ENCODE measurements at regions not wholly inside any gene's neighbourhood (a gene's known extent, or its start where the extent isn't known, plus 50 kb on each side); places are given as distances from the start of the nearest gene placed in this dataset.

DNA sequence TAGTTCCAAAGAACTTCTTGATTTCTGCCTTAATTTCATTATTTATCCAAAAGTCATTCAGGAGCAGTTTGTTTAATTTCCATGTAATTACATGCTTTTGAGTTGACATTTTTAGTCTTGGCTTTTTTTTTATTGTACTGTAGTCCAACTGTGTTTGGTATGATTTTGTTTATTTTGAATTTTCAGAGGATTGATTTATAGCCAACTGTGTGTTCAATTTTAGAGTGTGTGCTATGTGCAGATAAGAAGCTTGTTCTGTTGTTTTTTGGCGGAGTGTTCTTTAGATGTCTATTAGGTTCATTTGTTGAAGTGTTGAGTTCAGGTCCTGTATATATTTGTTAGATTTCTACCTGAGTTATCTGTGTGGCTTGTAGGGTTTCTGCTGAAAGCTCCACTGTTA is 533.6 kb downstream of the TRAM1L1 start:
- Histone ChIP-seq H3K9me3 (no peaks in the 10 kb centered on the region), H3K27me3 (no peaks in the 10 kb centered on the region), H3K36me3 (ENCODE audit: low read depth, missing control alignments) (no peaks in the 10 kb centered on the region), H3K4me3 (no peak overlapping the region), H3K4me1 (no peaks in the 10 kb centered on the region), H3K27ac (no peak overlapping the region)
- TF ChIP-seq POLR2A (IDR thresholded peaks at IDR 0.05): no peak
- TF ChIP-seq, protein P1, sequence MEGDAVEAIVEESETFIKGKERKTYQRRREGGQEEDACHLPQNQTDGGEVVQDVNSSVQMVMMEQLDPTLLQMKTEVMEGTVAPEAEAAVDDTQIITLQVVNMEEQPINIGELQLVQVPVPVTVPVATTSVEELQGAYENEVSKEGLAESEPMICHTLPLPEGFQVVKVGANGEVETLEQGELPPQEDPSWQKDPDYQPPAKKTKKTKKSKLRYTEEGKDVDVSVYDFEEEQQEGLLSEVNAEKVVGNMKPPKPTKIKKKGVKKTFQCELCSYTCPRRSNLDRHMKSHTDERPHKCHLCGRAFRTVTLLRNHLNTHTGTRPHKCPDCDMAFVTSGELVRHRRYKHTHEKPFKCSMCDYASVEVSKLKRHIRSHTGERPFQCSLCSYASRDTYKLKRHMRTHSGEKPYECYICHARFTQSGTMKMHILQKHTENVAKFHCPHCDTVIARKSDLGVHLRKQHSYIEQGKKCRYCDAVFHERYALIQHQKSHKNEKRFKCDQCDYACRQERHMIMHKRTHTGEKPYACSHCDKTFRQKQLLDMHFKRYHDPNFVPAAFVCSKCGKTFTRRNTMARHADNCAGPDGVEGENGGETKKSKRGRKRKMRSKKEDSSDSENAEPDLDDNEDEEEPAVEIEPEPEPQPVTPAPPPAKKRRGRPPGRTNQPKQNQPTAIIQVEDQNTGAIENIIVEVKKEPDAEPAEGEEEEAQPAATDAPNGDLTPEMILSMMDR (IDR thresholded peaks at IDR 0.05): no peak
- 66 to 79% methylated on average over 1 of the region's 1 CpG for WGBS, 2 donors
- no peak for DNase-seq
- intact Hi-C loops (cut with DNase I; ENCODE audit: low total_unique reads): no loop called here

DNA sequence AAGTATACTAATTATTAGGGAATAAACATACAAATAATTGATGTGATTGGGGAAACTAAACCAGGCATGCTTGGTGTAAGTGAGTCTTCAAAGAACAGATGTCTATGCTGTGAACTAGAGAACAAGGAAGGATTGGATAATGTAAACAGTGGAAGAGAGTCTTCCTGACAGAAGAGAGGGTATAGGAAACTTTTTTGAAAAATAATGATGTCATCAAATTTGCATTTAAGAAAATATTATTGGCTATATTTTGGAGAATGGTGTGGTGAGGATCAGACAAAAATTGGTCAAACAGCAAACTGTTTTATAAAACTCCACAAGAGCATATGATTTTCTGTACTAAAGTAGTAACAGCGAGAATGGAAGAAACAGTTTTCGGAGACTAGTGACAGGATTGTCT is 537.7 kb downstream of the TRAM1L1 start:
- 93 to 96% methylated on average over 2 of the region's 2 CpGs for WGBS, 2 donors
- no peak for DNase-seq

DNA sequence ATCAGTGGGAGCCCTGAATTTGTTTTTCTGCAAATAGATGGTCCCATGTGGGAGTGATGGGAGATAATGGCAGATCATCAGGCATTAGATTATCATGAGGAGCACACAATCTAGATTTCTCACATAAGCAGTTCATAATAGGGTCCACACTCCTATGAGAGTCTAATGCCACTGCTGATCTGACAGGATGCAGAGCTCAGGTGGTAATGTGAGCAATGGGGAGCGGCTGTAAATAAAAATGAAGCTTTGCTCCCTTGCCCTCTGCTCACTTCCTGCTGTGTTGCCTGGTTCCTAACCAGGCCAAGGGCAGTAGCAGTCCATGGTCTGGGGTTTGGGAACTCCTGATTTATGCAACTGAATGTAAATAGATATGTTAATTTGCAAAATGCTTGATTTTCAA is 538.6 kb downstream of the TRAM1L1 start:
- TF ChIP-seq, protein P1 (IDR thresholded peaks at IDR 0.05): no peak
- no peak for TF ChIP-seq POLR2A (IDR thresholded peaks at IDR 0.05)
- no peaks in the 10 kb centered on the region for H3K27me3 ChIP-seq
- no peak overlapping the region for H3K4me3 ChIP-seq
- H3K4me1 ChIP-seq: no peaks in the 10 kb centered on the region
- DNase-seq: no peak
- H3K36me3 ChIP-seq (ENCODE audit: low read depth, missing control alignments): no peaks in the 10 kb centered on the region
- intact Hi-C loops (cut with DNase I; ENCODE audit: low total_unique reads): no loop called here
- H3K9me3 ChIP-seq: no peaks in the 10 kb centered on the region
- WGBS, 2 donors: 100% methylated on average over 1 of the region's 1 CpG
- no peak overlapping the region for H3K27ac ChIP-seq

More for the DNA sequence above, 537.7 kb downstream of the TRAM1L1 start:
- no peak for TF ChIP-seq POLR2A (IDR thresholded peaks at IDR 0.05)
- H3K9me3 ChIP-seq: no peaks in the 10 kb centered on the region
- no peaks in the 10 kb centered on the region for H3K4me1 ChIP-seq
- H3K4me3 ChIP-seq: no peak overlapping the region
- no peaks in the 10 kb centered on the region for H3K27me3 ChIP-seq
- intact Hi-C loops (cut with DNase I; ENCODE audit: low total_unique reads): no loop called here
- no peak overlapping the region for H3K27ac ChIP-seq
- no peaks in the 10 kb centered on the region for H3K36me3 ChIP-seq (ENCODE audit: low read depth, missing control alignments)

DNA sequence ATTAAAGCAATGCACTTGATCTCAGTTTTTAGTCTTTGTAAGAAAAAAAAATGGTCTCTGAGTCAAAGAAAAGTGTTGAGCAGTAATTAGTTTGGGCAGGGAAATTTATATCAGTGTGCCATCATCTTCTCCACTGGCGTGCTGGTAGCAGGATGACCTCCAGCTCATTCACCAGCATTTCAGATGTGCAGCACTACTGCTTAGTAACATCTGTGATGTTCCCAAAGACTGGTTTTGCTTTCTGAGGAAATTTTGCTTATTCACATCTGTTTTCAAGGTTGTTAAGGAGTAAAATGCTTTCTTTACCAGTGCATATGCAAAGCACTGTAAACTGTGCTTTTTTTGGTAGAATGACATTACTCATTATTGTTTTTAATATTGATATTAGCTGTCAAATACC is 540.4 kb downstream of the TRAM1L1 start:
- TF ChIP-seq, protein P1 (IDR thresholded peaks at IDR 0.05): no peak
- no peak for TF ChIP-seq POLR2A (IDR thresholded peaks at IDR 0.05)
- H3K9me3 ChIP-seq: no peaks in the 10 kb centered on the region
- 40 to 48% methylated on average over 1 of the region's 1 CpG for WGBS, 2 donors
- no peak overlapping the region for H3K4me3 ChIP-seq
- H3K27me3 ChIP-seq: no peaks in the 10 kb centered on the region
- DNase-seq: no peak
- intact Hi-C loops (cut with DNase I; ENCODE audit: low total_unique reads): no loop called here
- no peaks in the 10 kb centered on the region for H3K36me3 ChIP-seq (ENCODE audit: low read depth, missing control alignments)
- no peaks in the 10 kb centered on the region for H3K4me1 ChIP-seq
- H3K27ac ChIP-seq: no peak overlapping the region

DNA sequence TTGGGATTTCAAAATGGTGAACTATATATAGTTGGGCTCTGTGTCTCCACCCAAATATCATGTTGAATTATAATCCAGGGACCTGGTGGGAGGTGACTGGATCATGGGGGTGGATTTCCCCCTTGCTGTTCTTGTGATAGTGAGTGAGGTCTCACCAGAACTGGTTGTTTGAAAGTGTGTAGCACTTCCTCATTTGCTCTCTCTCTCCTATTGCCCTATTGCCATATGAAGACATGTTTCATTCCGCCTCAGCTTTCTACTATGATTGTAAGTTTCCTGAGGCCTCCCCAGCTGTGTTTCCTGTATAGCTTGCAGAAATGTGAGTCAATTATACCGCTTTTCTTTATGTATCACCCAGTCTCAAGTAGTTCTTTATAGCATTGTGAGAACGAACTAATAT is 545.6 kb downstream of the TRAM1L1 start:
- H3K4me1 ChIP-seq: no peaks in the 10 kb centered on the region
- H3K27ac ChIP-seq: no peak overlapping the region
- WGBS, 2 donors: 94 to 96% methylated on average over 3 of the region's 3 CpGs
- intact Hi-C loops (cut with DNase I; ENCODE audit: low total_unique reads): no loop called here
- H3K4me3 ChIP-seq: no peak overlapping the region
- H3K27me3 ChIP-seq: no peaks in the 10 kb centered on the region
- no peak for TF ChIP-seq POLR2A (IDR thresholded peaks at IDR 0.05)
- TF ChIP-seq, protein P1 (IDR thresholded peaks at IDR 0.05): no peak
- no peak for DNase-seq
- H3K9me3 ChIP-seq: no peaks in the 10 kb centered on the region
- H3K36me3 ChIP-seq (ENCODE audit: low read depth, missing control alignments): no peaks in the 10 kb centered on the region
